SK-N-SH (cell line): ENCODE measurements at regions not wholly inside any gene's neighbourhood (a gene's known extent, or its start where the extent isn't known, plus 50 kb on each side); places are given as distances from the start of the nearest gene placed in this dataset.

ENCODE experiments used
- CTCF ChIA-PET: fragments of 300-600, 350-600 bp; formaldehyde crosslinking; extraction: SDS; loops from one replicate; lab custom pipeline; 2021; lab: Yijun Ruan, JAX
- POLR2A ChIA-PET: fragments of 350-600 bp; sonication (Branson Sonifier 250); formaldehyde crosslinking; extraction: SDS; loops from one replicate; lab custom pipeline; 2020; ENCODE audit warnings: antibody characterized with exemption, inconsistent platforms; lab: Yijun Ruan, JAX
- DNase-seq: peaks from one replicate; pipeline ENCODE4 v3.0.0; 2012
- H2AFZ ChIP-seq: fragments of 200-600 bp; sonication (generic); 2 replicates; pipeline ENCODE4 v1.8.1; 2016; ENCODE audit warnings: antibody characterized with exemption, mild to moderate bottlenecking, low read depth
- H3F3A ChIP-seq: fragments of 200-600 bp; sonication (generic); replicated peaks from 2 replicates; pipeline ENCODE3; 2016; ENCODE audit warnings: antibody characterized with exemption, mild to moderate bottlenecking; ENCODE audit not compliant: insufficient read depth
- H3K27ac ChIP-seq, 2 experiments: fragments of 200-500 bp in 1 of 2; fragments of 200-600 bp in 1 of 2; sonication (Bioruptor generic) in 1 of 2; sonication (generic), shearing (Covaris generic) in 1 of 2; 2 replicates each; pipeline versions ENCODE4 v1.5.1 to v1.6.1; 2014 to 2016; ENCODE audit warnings: low read depth in 2 of 2, inconsistent platforms in 1 of 2, low read length in 1 of 2, mild to moderate bottlenecking in 1 of 2, mixed read lengths in 1 of 2
- H3K27me3 ChIP-seq: fragments of 200-600 bp; sonication (generic), shearing (Covaris generic); 2 replicates; pipeline ENCODE4 v1.6.1; 2016; ENCODE audit warnings: mixed run types; ENCODE audit not compliant: insufficient read depth
- H3K36me3 ChIP-seq, 2 experiments: fragments of 200-500 bp in 1 of 2; fragments of 200-600 bp in 1 of 2; sonication (Bioruptor generic) in 1 of 2; sonication (generic) in 1 of 2; replicated peaks in 1 of 2; 2 replicates each; pipeline versions ENCODE3 to v1.5.1; 2014 to 2016; ENCODE audit warnings: low read length in 1 of 2, mild to moderate bottlenecking in 1 of 2; ENCODE audit not compliant: insufficient read depth in 2 of 2, control insufficient read depth in 1 of 2
- H3K4me1 ChIP-seq, 2 experiments: fragments of 200-500 bp in 1 of 2; fragments of 200-600 bp in 1 of 2; sonication (Bioruptor generic) in 1 of 2; sonication (generic), shearing (Covaris generic) in 1 of 2; 2 replicates each; pipeline versions ENCODE4 v1.5.1 to v1.6.1; 2014 to 2016; ENCODE audit warnings: low read depth in 1 of 2, low read length in 1 of 2, mixed run types in 1 of 2; ENCODE audit not compliant: insufficient read depth in 2 of 2, control insufficient read depth in 1 of 2
- H3K4me2 ChIP-seq: fragments of 200-600 bp; sonication (generic), shearing (Covaris generic); 2 replicates; pipeline ENCODE4 v1.6.1; 2017; ENCODE audit warnings: mixed run types
- H3K4me3 ChIP-seq, 2 experiments: fragments of 200-500 bp in 1 of 2; fragments of 200-600 bp in 1 of 2; sonication (Bioruptor generic) in 1 of 2; sonication (generic), shearing (Covaris generic) in 1 of 2; 2 replicates each; pipeline versions ENCODE4 v1.5.1 to v1.8.1; 2014 to 2016; ENCODE audit warnings: low read depth in 2 of 2, inconsistent platforms in 1 of 2, low read length in 1 of 2, mild to moderate bottlenecking in 1 of 2, mixed read lengths in 1 of 2, moderate library complexity in 1 of 2
- H3K79me2 ChIP-seq: fragments of 200-600 bp; sonication (generic); 2 replicates; pipeline ENCODE4 v1.8.1; 2017; ENCODE audit warnings: mild to moderate bottlenecking; ENCODE audit not compliant: insufficient read depth
- H3K9ac ChIP-seq: fragments of 200-600 bp; sonication (generic); 2 replicates; pipeline ENCODE4 v1.6.1; 2017; ENCODE audit warnings: mixed run types
- H3K9me2 ChIP-seq: fragments of 200-600 bp; sonication (generic); 2 replicates; pipeline ENCODE4 v1.6.1; 2017; ENCODE audit warnings: mixed run types
- H3K9me3 ChIP-seq: fragments of 200-600 bp; sonication (generic); 2 replicates; pipeline ENCODE4 v1.6.1; 2017; ENCODE audit warnings: mixed run types, mild to moderate bottlenecking, moderate library complexity
- H4K20me1 ChIP-seq: fragments of 200-600 bp; sonication (generic); 2 replicates; pipeline ENCODE4 v1.6.1; 2017; ENCODE audit warnings: mild to moderate bottlenecking, mixed run types; ENCODE audit not compliant: insufficient read depth
- ELF1 ChIP-seq: IDR thresholded peaks from 2 replicates; pipeline ENCODE4 v1.4.0; 2012
- EP300 ChIP-seq, 2 experiments: IDR thresholded peaks; 2 replicates each; pipeline versions ENCODE4 v1.4.0 to v1.6.1; 2012; ENCODE audit warnings: borderline replicate concordance in 1 of 2, low read depth in 1 of 2, low read length in 1 of 2
- EZH2phosphoT487 ChIP-seq: fragments of 200-600 bp; sonication (generic); IDR thresholded peaks from 2 replicates; pipeline ENCODE4 v1.6.1; 2017; ENCODE audit warnings: low read depth, mixed run types, mild to moderate bottlenecking, antibody characterized with exemption, moderate library complexity, borderline replicate concordance
- FOSL2 ChIP-seq: IDR thresholded peaks from 2 replicates; pipeline ENCODE4 v1.4.0; 2012; ENCODE audit warnings: low read depth, mild to moderate bottlenecking, moderate library complexity, borderline replicate concordance
- FOXJ3 ChIP-seq: sonication (generic); formaldehyde crosslinking; IDR thresholded peaks from 2 replicates; pipeline ENCODE4 v1.5.1; 2020; ENCODE audit warnings: mild to moderate bottlenecking, missing genetic modification reagents
- GABPA ChIP-seq: IDR thresholded peaks from 2 replicates; pipeline ENCODE4 v1.4.0; 2012; ENCODE audit warnings: low read depth, mild to moderate bottlenecking
- GATA2 ChIP-seq: sonication (generic); formaldehyde crosslinking; IDR thresholded peaks from 2 replicates; pipeline ENCODE4 v1.5.0; 2020; ENCODE audit warnings: mild to moderate bottlenecking, missing genetic modification reagents
- JUND ChIP-seq: IDR thresholded peaks from 2 replicates; pipeline ENCODE4 v1.4.0; 2012
- MEF2A ChIP-seq: IDR thresholded peaks from 2 replicates; pipeline ENCODE4 v1.4.0; 2012; ENCODE audit warnings: low read depth, borderline replicate concordance
- POLR2AphosphoS5 ChIP-seq: IDR thresholded peaks from 2 replicates; pipeline ENCODE4 v1.6.1; 2012; ENCODE audit warnings: low read depth, low read length
- RAD21 ChIP-seq: IDR thresholded peaks from 2 replicates; pipeline ENCODE4 v1.6.1; 2012; ENCODE audit warnings: mild to moderate bottlenecking, low read length
- SMC3 ChIP-seq: IDR thresholded peaks from 2 replicates; pipeline ENCODE4 v1.6.1; 2012; ENCODE audit warnings: low read depth, low read length, improper control_type of control experiment
- TAF1 ChIP-seq: IDR thresholded peaks from 2 replicates; pipeline ENCODE4 v1.6.1; 2012; ENCODE audit warnings: low read depth, mild to moderate bottlenecking, low read length, moderate library complexity, borderline replicate concordance
- WGBS: methylation state at CpG from one replicate; pipeline ENCODE4 v1.1.6; 2017; ENCODE audit warnings: low lambda C conversion rate; 5-methylcytosine and 5-hydroxymethylcytosine counted together
- TF ChIP-seq, protein P1 (sequence below): fragments of 150-350 bp; IDR thresholded peaks from 2 replicates; pipeline ENCODE4 v1.6.1; 2016; ENCODE audit warnings: mild to moderate bottlenecking, low read depth, low read length
- TF ChIP-seq, protein P2 (sequence below): fragments of 200-600 bp; sonication (generic); IDR thresholded peaks from 2 replicates; pipeline ENCODE4 v1.6.1; 2017; ENCODE audit warnings: antibody characterized with exemption, mild to moderate bottlenecking, moderate library complexity
- TF ChIP-seq, protein P3 (sequence below): IDR thresholded peaks from 2 replicates; pipeline ENCODE4 v1.4.0; 2012; ENCODE audit warnings: low read depth, borderline replicate concordance
- TF ChIP-seq, protein P4 (sequence below): IDR thresholded peaks from 2 replicates; pipeline ENCODE4 v1.6.1; 2012; ENCODE audit warnings: mild to moderate bottlenecking, low read depth, low read length, moderate library complexity
- TF ChIP-seq, protein P5 (sequence below): IDR thresholded peaks from 2 replicates; pipeline ENCODE4 v1.4.0; 2012; ENCODE audit warnings: low read depth

DNA sequence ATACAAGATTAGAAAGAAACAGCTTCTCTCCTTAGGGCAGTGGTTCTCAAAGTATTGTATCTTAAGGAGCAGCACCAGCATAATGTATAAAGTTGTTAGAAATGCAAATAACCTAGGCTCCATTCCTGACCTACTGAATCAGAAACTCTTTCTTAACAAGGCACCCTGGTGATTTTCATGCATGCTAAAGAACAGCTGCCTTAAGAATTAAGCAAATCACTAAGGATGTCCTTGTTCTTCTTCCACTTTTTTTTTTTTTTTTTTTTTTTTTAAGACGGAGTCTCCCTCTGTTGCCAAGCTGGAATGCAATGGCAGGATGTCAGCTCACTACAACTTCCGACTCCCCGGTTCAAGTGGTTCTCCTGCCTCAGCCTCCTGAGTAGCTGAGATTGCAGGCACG, 1095.2 kb upstream of the EDIL3 start:
- H3K9me3 ChIP-seq = no peaks in the 10 kb centered on the region; the same call in 1 of the 2 replicates
- no peak overlapping the region for H3K4me2 ChIP-seq
- H3K4me3 ChIP-seq = no peak overlapping the region
- H3F3A ChIP-seq = no peaks in the 10 kb centered on the region
- no peaks in the 10 kb centered on the region for H3K36me3 ChIP-seq
- H3K27me3 ChIP-seq = no peaks in the 10 kb centered on the region
- CTCF ChIA-PET = interaction anchor here (0.6 kb wide), 1 partner anchor 198 kb away, joined by 3 read pairs; no protein-coding TSS in a partner anchor
- no peak overlapping the region for H3K9ac ChIP-seq
- no peaks in the 10 kb centered on the region for H3K79me2 ChIP-seq
- POLR2A ChIA-PET = no interaction called here
- no peak overlapping the region for H3K27ac ChIP-seq
- 5% methylated on average over 4 of the region's 4 CpGs for WGBS
- no peak for TF ChIP-seq ELF1
- no peak for TF ChIP-seq FOXJ3 (CRISPR knock-in tag)
- no peak for TF ChIP-seq FOSL2
- no peak for TF ChIP-seq POLR2AphosphoS5
- TF ChIP-seq RAD21 = no peak
- no peak for TF ChIP-seq EP300 (IDR thresholded peaks at IDR 0.05; ENCODE audit: borderline replicate concordance in 1 of 2, low read depth in 1 of 2, low read length in 1 of 2)
- TF ChIP-seq, protein P1, sequence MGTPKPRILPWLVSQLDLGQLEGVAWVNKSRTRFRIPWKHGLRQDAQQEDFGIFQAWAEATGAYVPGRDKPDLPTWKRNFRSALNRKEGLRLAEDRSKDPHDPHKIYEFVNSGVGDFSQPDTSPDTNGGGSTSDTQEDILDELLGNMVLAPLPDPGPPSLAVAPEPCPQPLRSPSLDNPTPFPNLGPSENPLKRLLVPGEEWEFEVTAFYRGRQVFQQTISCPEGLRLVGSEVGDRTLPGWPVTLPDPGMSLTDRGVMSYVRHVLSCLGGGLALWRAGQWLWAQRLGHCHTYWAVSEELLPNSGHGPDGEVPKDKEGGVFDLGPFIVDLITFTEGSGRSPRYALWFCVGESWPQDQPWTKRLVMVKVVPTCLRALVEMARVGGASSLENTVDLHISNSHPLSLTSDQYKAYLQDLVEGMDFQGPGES = no peak
- no peak for TF ChIP-seq SMC3
- TF ChIP-seq, protein P2, sequence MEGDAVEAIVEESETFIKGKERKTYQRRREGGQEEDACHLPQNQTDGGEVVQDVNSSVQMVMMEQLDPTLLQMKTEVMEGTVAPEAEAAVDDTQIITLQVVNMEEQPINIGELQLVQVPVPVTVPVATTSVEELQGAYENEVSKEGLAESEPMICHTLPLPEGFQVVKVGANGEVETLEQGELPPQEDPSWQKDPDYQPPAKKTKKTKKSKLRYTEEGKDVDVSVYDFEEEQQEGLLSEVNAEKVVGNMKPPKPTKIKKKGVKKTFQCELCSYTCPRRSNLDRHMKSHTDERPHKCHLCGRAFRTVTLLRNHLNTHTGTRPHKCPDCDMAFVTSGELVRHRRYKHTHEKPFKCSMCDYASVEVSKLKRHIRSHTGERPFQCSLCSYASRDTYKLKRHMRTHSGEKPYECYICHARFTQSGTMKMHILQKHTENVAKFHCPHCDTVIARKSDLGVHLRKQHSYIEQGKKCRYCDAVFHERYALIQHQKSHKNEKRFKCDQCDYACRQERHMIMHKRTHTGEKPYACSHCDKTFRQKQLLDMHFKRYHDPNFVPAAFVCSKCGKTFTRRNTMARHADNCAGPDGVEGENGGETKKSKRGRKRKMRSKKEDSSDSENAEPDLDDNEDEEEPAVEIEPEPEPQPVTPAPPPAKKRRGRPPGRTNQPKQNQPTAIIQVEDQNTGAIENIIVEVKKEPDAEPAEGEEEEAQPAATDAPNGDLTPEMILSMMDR = no peak
- TF ChIP-seq JUND = no peak
- TF ChIP-seq EZH2phosphoT487 = no peak
- H2AFZ ChIP-seq = no peak overlapping the region
- H3K4me1 ChIP-seq = no peaks in the 10 kb centered on the region
- no peaks in the 10 kb centered on the region for H4K20me1 ChIP-seq
- no peak for DNase-seq
- no peaks in the 10 kb centered on the region for H3K9me2 ChIP-seq

DNA sequence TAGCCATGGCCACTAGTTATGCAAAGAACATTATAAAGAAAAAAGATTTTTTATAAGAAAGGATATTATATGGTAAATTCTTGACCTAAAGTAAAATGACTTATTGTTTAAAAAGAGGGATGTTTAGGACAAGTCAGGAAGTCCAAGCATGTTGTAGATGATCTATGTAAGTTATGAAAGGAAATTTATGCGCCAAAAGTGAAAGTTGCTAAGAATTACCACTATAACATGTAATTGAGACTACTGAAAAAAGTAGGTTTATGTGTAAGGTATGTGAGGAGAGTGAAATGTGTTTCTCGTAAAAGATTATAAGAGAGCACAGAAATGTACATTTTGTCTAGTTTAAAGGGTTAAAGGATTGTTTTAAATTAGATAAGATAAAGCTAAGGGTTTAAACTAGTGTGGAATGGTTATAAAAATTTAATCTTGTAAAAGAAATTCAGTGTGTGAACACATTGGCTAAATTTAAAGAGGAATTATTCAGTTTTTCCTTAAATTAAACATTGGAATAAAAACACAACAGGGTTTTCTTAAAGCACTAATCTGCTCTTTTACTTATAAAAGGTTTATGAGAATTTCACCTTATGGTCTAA, 1100.4 kb upstream of the EDIL3 start:
- Histone ChIP-seq H3F3A (no peaks in the 10 kb centered on the region), H3K9ac (no peak overlapping the region), H3K4me1 (no peaks in the 10 kb centered on the region), H3K79me2 (no peaks in the 10 kb centered on the region), H3K27me3 (no peaks in the 10 kb centered on the region), H3K27ac (no peak overlapping the region), H3K4me3 (no peak overlapping the region), H3K9me2 (no peaks in the 10 kb centered on the region), H3K36me3 (no peaks in the 10 kb centered on the region), H4K20me1 (no peaks in the 10 kb centered on the region), H3K4me2 (no peak overlapping the region), H3K9me3 (peaks cover 4% of the 10 kb centered on the region), H2AFZ (no peak overlapping the region)
- no peak for DNase-seq
- CTCF ChIA-PET = no interaction called here
- POLR2A ChIA-PET = no interaction called here
- 6% methylated on average over 2 of the region's 2 CpGs for WGBS
- TF ChIP-seq GATA2 (no peak), ELF1 (no peak), TAF1 (no peak), GABPA (no peak), MEF2A (no peak), SMC3 (no peak)
- TF ChIP-seq, protein P3, sequence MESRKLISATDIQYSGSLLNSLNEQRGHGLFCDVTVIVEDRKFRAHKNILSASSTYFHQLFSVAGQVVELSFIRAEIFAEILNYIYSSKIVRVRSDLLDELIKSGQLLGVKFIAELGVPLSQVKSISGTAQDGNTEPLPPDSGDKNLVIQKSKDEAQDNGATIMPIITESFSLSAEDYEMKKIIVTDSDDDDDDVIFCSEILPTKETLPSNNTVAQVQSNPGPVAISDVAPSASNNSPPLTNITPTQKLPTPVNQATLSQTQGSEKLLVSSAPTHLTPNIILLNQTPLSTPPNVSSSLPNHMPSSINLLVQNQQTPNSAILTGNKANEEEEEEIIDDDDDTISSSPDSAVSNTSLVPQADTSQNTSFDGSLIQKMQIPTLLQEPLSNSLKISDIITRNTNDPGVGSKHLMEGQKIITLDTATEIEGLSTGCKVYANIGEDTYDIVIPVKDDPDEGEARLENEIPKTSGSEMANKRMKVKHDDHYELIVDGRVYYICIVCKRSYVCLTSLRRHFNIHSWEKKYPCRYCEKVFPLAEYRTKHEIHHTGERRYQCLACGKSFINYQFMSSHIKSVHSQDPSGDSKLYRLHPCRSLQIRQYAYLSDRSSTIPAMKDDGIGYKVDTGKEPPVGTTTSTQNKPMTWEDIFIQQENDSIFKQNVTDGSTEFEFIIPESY = no peak
- TF ChIP-seq, protein P4, sequence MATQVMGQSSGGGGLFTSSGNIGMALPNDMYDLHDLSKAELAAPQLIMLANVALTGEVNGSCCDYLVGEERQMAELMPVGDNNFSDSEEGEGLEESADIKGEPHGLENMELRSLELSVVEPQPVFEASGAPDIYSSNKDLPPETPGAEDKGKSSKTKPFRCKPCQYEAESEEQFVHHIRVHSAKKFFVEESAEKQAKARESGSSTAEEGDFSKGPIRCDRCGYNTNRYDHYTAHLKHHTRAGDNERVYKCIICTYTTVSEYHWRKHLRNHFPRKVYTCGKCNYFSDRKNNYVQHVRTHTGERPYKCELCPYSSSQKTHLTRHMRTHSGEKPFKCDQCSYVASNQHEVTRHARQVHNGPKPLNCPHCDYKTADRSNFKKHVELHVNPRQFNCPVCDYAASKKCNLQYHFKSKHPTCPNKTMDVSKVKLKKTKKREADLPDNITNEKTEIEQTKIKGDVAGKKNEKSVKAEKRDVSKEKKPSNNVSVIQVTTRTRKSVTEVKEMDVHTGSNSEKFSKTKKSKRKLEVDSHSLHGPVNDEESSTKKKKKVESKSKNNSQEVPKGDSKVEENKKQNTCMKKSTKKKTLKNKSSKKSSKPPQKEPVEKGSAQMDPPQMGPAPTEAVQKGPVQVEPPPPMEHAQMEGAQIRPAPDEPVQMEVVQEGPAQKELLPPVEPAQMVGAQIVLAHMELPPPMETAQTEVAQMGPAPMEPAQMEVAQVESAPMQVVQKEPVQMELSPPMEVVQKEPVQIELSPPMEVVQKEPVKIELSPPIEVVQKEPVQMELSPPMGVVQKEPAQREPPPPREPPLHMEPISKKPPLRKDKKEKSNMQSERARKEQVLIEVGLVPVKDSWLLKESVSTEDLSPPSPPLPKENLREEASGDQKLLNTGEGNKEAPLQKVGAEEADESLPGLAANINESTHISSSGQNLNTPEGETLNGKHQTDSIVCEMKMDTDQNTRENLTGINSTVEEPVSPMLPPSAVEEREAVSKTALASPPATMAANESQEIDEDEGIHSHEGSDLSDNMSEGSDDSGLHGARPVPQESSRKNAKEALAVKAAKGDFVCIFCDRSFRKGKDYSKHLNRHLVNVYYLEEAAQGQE = no peak
- TF ChIP-seq, protein P5, sequence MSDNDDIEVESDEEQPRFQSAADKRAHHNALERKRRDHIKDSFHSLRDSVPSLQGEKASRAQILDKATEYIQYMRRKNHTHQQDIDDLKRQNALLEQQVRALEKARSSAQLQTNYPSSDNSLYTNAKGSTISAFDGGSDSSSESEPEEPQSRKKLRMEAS = no peak
